CD14-positive monocyte (primary cell): ENCODE measurements at regions not wholly inside any gene's neighbourhood (a gene's known extent, or its start where the extent isn't known, plus 50 kb on each side); places are given as distances from the start of the nearest gene placed in this dataset.

Source experiments
- DNase-seq, 3 donors: peaks; one replicate each; pipeline ENCODE4 v3.0.0-alpha.2; 2011 to 2022
- H2AFZ ChIP-seq: 2 replicates; pipeline ENCODE4 v1.6.0; 2012; ENCODE audit warnings: mild to moderate bottlenecking, low read depth, low read length, inconsistent platforms; ENCODE audit not compliant: insufficient read depth, poor library complexity, severe bottlenecking
- H3K27ac ChIP-seq, 2 donors: 1 replicate in 1 of 2; 2 replicates in 1 of 2; pipeline ENCODE4 v1.5.1; 2012 to 2013; ENCODE audit warnings: low read length in 2 of 2, control low read depth in 1 of 2, inconsistent platforms in 1 of 2, low read depth in 1 of 2, mild to moderate bottlenecking in 1 of 2
- H3K27me3 ChIP-seq, 2 donors: one replicate each; pipeline versions ENCODE4 v1.6.0 to v1.6.1; 2011 to 2013; ENCODE audit warnings: low read length in 2 of 2; ENCODE audit not compliant: control insufficient read depth in 2 of 2, insufficient read depth in 2 of 2
- H3K36me3 ChIP-seq, 2 donors: replicated peaks in 1 of 2; 1 replicate in 1 of 2; 2 replicates in 1 of 2; pipeline versions ENCODE4 v1.5.1 to v1.6.1; 2012 to 2013; ENCODE audit warnings: low read length in 2 of 2, control low read depth in 1 of 2, inconsistent platforms in 1 of 2, mild to moderate bottlenecking in 1 of 2; ENCODE audit not compliant: insufficient read depth in 2 of 2, control insufficient read depth in 1 of 2
- H3K4me1 ChIP-seq, 2 donors: 1 replicate in 1 of 2; 2 replicates in 1 of 2; pipeline versions ENCODE4 v1.5.1 to v1.6.1; 2012 to 2013; ENCODE audit warnings: low read length in 2 of 2, control low read depth in 1 of 2, inconsistent platforms in 1 of 2, mild to moderate bottlenecking in 1 of 2, moderate library complexity in 1 of 2; ENCODE audit not compliant: insufficient read depth in 2 of 2, control insufficient read depth in 1 of 2
- H3K4me2 ChIP-seq: replicated peaks from 2 replicates; pipeline ENCODE3; 2012; ENCODE audit warnings: low read length, moderate library complexity, mild to moderate bottlenecking; ENCODE audit not compliant: poor library complexity, severe bottlenecking; ENCODE audit errors: extremely low read depth
- H3K4me3 ChIP-seq, 3 experiments: fragments of 200-600 bp in 1 of 3; sonication (generic) in 1 of 3; replicated peaks in 1 of 3; 1 replicate in 2 of 3; 2 replicates in 1 of 3; pipeline ENCODE4 v1.5.1; 2011 to 2013; ENCODE audit warnings: low read length in 3 of 3, mild to moderate bottlenecking in 3 of 3, control low read depth in 2 of 3, low read depth in 2 of 3, inconsistent platforms in 1 of 3, moderate library complexity in 1 of 3
- H3K79me2 ChIP-seq: 2 replicates; pipeline ENCODE4 v1.6.0; 2012; ENCODE audit warnings: mild to moderate bottlenecking, control low read depth, inconsistent platforms, low read length, moderate library complexity; ENCODE audit not compliant: insufficient read depth
- H3K9ac ChIP-seq: 2 replicates; pipeline ENCODE4 v1.6.0; 2017; ENCODE audit warnings: low read length, mild to moderate bottlenecking; ENCODE audit not compliant: insufficient read depth, poor library complexity, severe bottlenecking
- H3K9me3 ChIP-seq, 2 donors: replicated peaks in 1 of 2; 1 replicate in 1 of 2; 2 replicates in 1 of 2; pipeline versions ENCODE4 v1.5.1 to v1.6.1; 2012 to 2013; ENCODE audit warnings: low read length in 2 of 2, control low read depth in 1 of 2; ENCODE audit not compliant: control insufficient read depth in 1 of 2, insufficient read depth in 1 of 2
- H4K20me1 ChIP-seq: 2 replicates; pipeline ENCODE4 v1.6.0; 2012; ENCODE audit warnings: mild to moderate bottlenecking, low read length, control low read depth, moderate library complexity; ENCODE audit not compliant: insufficient read depth
- H3K27ac Mint-ChIP-seq, 7 donors: one replicate each; pipeline ENCODE4 v1.8.0; 2020; ENCODE audit warnings: mild to moderate bottlenecking in 7 of 7, mixed read lengths in 7 of 7, moderate library complexity in 6 of 7, inconsistent platforms in 2 of 7
- H3K27me3 Mint-ChIP-seq, 3 donors: one replicate each; pipeline ENCODE4 v1.8.0; 2021 to 2022; ENCODE audit warnings: low read depth in 3 of 3, mild to moderate bottlenecking in 3 of 3, mixed read lengths in 3 of 3, moderate library complexity in 3 of 3, inconsistent platforms in 1 of 3
- H3K36me3 Mint-ChIP-seq, 2 donors: one replicate each; pipeline ENCODE4 v1.8.0; 2020; ENCODE audit warnings: mixed read lengths in 2 of 2, inconsistent platforms in 1 of 2, mild to moderate bottlenecking in 1 of 2
- H3K4me1 Mint-ChIP-seq: one replicate; pipeline ENCODE4 v1.8.0; 2020; ENCODE audit warnings: mild to moderate bottlenecking, mixed read lengths
- H3K4me3 Mint-ChIP-seq, 2 donors: one replicate each; pipeline ENCODE4 v1.8.0; 2020; ENCODE audit warnings: mild to moderate bottlenecking in 2 of 2, mixed read lengths in 2 of 2, moderate library complexity in 1 of 2
- H3K9me3 Mint-ChIP-seq, 7 donors: one replicate each; pipeline ENCODE4 v1.8.0; 2020 to 2022; ENCODE audit warnings: mixed read lengths in 7 of 7, mild to moderate bottlenecking in 6 of 7, moderate library complexity in 6 of 7, inconsistent platforms in 2 of 7
- WGBS: methylation state at CpG from one replicate; pipeline ENCODE4 v1.1.5; 2013; ENCODE audit warnings: missing lambda C conversion rate; ENCODE audit not compliant: insufficient coverage; 5-methylcytosine and 5-hydroxymethylcytosine counted together
- intact Hi-C, 2 donors: fragments of 100-400 bp; cut with micrococcal nuclease; formaldehyde crosslinking; loops; one replicate each; pipeline versions ENCODE4 v1.15.0 to v1.15.1; 2023
- TF ChIP-seq, protein P1 (sequence below): fragments of 200-600 bp; IDR thresholded peaks from one replicate; pipeline ENCODE4 v1.8.0; 2022; ENCODE audit warnings: antibody characterized with exemption, mild to moderate bottlenecking

DNA sequence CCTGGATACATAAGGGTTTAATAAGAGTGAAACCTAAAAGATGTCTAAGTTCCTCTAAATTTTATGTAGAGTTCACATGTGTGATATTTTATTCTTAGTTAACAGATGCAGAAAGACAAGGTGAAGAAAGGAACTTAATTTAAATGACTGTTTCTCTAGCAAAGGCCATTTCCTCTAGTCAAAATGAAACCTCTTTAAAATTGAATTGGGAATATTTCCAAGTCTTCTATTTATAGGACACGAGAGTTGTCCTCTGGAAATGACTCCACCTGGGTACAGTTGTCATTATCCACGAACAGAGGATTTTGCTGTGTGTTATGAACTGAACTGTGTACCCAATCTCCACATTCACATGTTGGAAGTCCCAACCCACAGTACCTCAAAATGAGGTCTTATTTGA is 64.5 kb upstream of the KCNK1 start:
- peaks cover 0 to 7% (median 2%) of the 10 kb centered on the region in 7 donors for H3K9me3 Mint-ChIP-seq
- H3K4me3 Mint-ChIP-seq = no peak overlapping the region
- Histone ChIP-seq H4K20me1 (no peaks in the 10 kb centered on the region), H3K27me3 (no peaks in the 10 kb centered on the region), H2AFZ (no peak overlapping the region), H3K9me3 (no peaks in the 10 kb centered on the region), H3K36me3 (no peaks in the 10 kb centered on the region), H3K9ac (no peak overlapping the region), H3K4me1 (no peaks in the 10 kb centered on the region), H3K79me2 (no peaks in the 10 kb centered on the region), H3K4me3 (no peak overlapping the region), H3K4me2 (no peak overlapping the region), H3K27ac (no peak overlapping the region)
- no CpG with 5 or more reads among the region's 2 CpGs for WGBS
- intact Hi-C loops = no loop called here
- TF ChIP-seq, protein P1, sequence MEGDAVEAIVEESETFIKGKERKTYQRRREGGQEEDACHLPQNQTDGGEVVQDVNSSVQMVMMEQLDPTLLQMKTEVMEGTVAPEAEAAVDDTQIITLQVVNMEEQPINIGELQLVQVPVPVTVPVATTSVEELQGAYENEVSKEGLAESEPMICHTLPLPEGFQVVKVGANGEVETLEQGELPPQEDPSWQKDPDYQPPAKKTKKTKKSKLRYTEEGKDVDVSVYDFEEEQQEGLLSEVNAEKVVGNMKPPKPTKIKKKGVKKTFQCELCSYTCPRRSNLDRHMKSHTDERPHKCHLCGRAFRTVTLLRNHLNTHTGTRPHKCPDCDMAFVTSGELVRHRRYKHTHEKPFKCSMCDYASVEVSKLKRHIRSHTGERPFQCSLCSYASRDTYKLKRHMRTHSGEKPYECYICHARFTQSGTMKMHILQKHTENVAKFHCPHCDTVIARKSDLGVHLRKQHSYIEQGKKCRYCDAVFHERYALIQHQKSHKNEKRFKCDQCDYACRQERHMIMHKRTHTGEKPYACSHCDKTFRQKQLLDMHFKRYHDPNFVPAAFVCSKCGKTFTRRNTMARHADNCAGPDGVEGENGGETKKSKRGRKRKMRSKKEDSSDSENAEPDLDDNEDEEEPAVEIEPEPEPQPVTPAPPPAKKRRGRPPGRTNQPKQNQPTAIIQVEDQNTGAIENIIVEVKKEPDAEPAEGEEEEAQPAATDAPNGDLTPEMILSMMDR = no peak
- H3K27ac Mint-ChIP-seq = no peak overlapping the region
- no peaks in the 10 kb centered on the region for H3K36me3 Mint-ChIP-seq
- no peaks in the 10 kb centered on the region for H3K4me1 Mint-ChIP-seq
- no peak for DNase-seq
- H3K27me3 Mint-ChIP-seq = peaks cover 1 to 3% (median 2%) of the 10 kb centered on the region in 3 donors

DNA sequence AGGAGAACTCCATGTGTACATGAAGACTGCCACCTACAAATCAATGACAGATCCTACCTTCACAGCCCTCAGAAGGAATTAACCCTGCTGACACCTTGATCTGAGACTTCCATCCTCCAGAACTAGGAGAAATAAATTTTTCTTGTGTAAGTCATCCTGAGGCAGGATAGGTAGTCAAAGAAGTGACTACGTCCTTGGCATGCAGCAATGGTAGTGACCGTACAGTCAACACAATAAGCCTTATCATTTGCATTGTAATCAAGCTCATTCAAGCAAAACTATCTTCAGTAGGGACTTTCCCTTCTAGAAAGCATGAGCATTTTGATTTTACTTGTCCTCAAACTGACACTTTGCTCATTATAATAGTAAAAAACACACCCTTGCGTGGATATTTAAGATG is 64.0 kb upstream of the KCNK1 start:
- Histone ChIP-seq H3K4me1 (no peaks in the 10 kb centered on the region), H3K79me2 (no peaks in the 10 kb centered on the region), H4K20me1 (no peaks in the 10 kb centered on the region), H3K4me2 (no peak overlapping the region), H3K9me3 (no peaks in the 10 kb centered on the region), H3K4me3 (no peak overlapping the region), H3K9ac (no peak overlapping the region), H2AFZ (no peak overlapping the region), H3K27ac (no peak overlapping the region), H3K36me3 (no peaks in the 10 kb centered on the region), H3K27me3 (no peaks in the 10 kb centered on the region)
- Mint-ChIP-seq H3K36me3 (no peaks in the 10 kb centered on the region), H3K4me3 (no peak overlapping the region), H3K27me3 (peaks cover 0 to 4% (median 1%) of the 10 kb centered on the region in 3 donors), H3K27ac (no peak overlapping the region), H3K4me1 (no peaks in the 10 kb centered on the region), H3K9me3 (peaks cover 0 to 3% (median 2%) of the 10 kb centered on the region in 7 donors)
- TF ChIP-seq, protein P1 = no peak
- intact Hi-C loops = no loop called here
- DNase-seq = no peak
- WGBS = no CpG with 5 or more reads among the region's 3 CpGs
